ENCODE measurements at regions not wholly inside any gene's neighbourhood (a gene's known extent, or its start where the extent isn't known, plus 50 kb on each side); places are given as distances from the start of the nearest gene placed in this dataset.

- H3K9ac ChIP-seq (ENCODE audit: low read length): no peak overlapping the region
- H3K36me3 ChIP-seq (ENCODE audit: control insufficient read depth in 1 of 2, insufficient read depth in 2 of 2, low read length in 2 of 2): no peaks in the 10 kb centered on the region
- no peaks in the 10 kb centered on the region for H3K27me3 ChIP-seq (ENCODE audit: insufficient read depth, low read length)
- H3K4me2 ChIP-seq (ENCODE audit: low read length): no peak overlapping the region
- no peaks in the 10 kb centered on the region for H3K4me1 ChIP-seq (ENCODE audit: control insufficient read depth in 1 of 2, insufficient read depth in 2 of 2, low read length in 2 of 2)
- ChIA-PET RAD21 (ENCODE audit: low non-redundant PET in 1 of 2, low total read pairs in 2 of 2, uncharacterized antibody in 2 of 2, unreplicated experiment in 2 of 2) (no interaction called here), CTCF (no interaction called here), POLR2A (no interaction called here)
- no peak overlapping the region for H3K27ac ChIP-seq (ENCODE audit: low read depth, low read length)
- no peak for ATAC-seq
- no peaks in the 10 kb centered on the region for H3K9me2 ChIP-seq (ENCODE audit: insufficient read depth)
- H3K9me3 ChIP-seq (ENCODE audit: control insufficient read depth in 1 of 2, insufficient read depth in 1 of 2, low read depth in 1 of 2, low read length in 2 of 2): no peaks in the 10 kb centered on the region
- H3K79me2 ChIP-seq (ENCODE audit: insufficient read depth, low read length): no peaks in the 10 kb centered on the region
- no peaks in the 10 kb centered on the region for H4K20me1 ChIP-seq (ENCODE audit: insufficient read depth)
- DNase-seq (ENCODE audit: low read depth, low spot score): no peak
- no peak overlapping the region for H2AFZ ChIP-seq (ENCODE audit: low read depth, low read length, poor library complexity, severe bottlenecking)
- TF ChIP-seq ZNF274 (IDR thresholded peaks at IDR 0.05; ENCODE audit: low read depth, low read length) (no peak), ZBTB33 (IDR thresholded peaks at IDR 0.05; ENCODE audit: extremely low read depth, insufficient replicate concordance, low read length) (no peak), SIN3A (IDR thresholded peaks at IDR 0.05; ENCODE audit: low read depth) (no peak), CEBPB (IDR thresholded peaks at IDR 0.05; ENCODE audit: low read depth) (no peak), POLR2AphosphoS5 (IDR thresholded peaks at IDR 0.05; ENCODE audit: low read depth, low read length) (no peak), JUND (IDR thresholded peaks at IDR 0.05) (no peak), ATF3 (IDR thresholded peaks at IDR 0.05) (no peak), POLR2A (IDR thresholded peaks at IDR 0.05; ENCODE audit: borderline replicate concordance, extremely low read depth, insufficient read depth, insufficient read length) (no peak), CBX3 (IDR thresholded peaks at IDR 0.05; ENCODE audit: low read depth) (no peak), ZFX (IDR thresholded peaks at IDR 0.05) (no peak), YY1 (IDR thresholded peaks at IDR 0.05; ENCODE audit: extremely low read depth, insufficient replicate concordance, low read depth, low read length) (no peak), SRF (IDR thresholded peaks at IDR 0.05; ENCODE audit: low read depth) (no peak), EGR1 (IDR thresholded peaks at IDR 0.05; ENCODE audit: low read depth) (no peak), ELF1 (IDR thresholded peaks at IDR 0.05; ENCODE audit: borderline replicate concordance, low read depth) (no peak), EZH2phosphoT487 (IDR thresholded peaks at IDR 0.05; ENCODE audit: borderline replicate concordance) (no peak), CTCF (IDR thresholded peaks at IDR 0.05 in 2 of 3, conservative IDR thresholded peaks at IDR 0.05 in 1 of 3; ENCODE audit: borderline replicate concordance in 1 of 3, insufficient read depth in 1 of 3, low read depth in 2 of 3, low read length in 2 of 3) (no peak), FOSL1 (IDR thresholded peaks at IDR 0.05; ENCODE audit: low read depth) (no peak), MAX (IDR thresholded peaks at IDR 0.05) (no peak), REST (IDR thresholded peaks at IDR 0.05; ENCODE audit: low read depth) (no peak)
- no TSS peak for BruUV-seq (replicated peaks)
- no peak overlapping the region for H3K4me3 ChIP-seq (replicated peaks in 1 of 2; ENCODE audit: low read depth in 1 of 2, low read length in 2 of 2)
- intact Hi-C loops (cut with micrococcal nuclease): no loop called here
Observed at GRCh38 chr1:222037720-222038119, 295.8 kb upstream of the DUSP10 start.

Data from HCT116 (cell line).